Cardiac fibroblast (primary cell): ENCODE measurements at regions not wholly inside any gene's neighbourhood (a gene's known extent, or its start where the extent isn't known, plus 50 kb on each side); places are given as distances from the start of the nearest gene placed in this dataset.

Source experiments
- DNase-seq, 2 donors: peaks; one replicate each; pipeline versions ENCODE4 v3.0.0 to v3.0.0-alpha.2; 2010; ENCODE audit warnings: low read depth in 2 of 2
- H3K4me3 ChIP-seq, 2 donors: replicated peaks in 1 of 2; 1 replicate in 1 of 2; 2 replicates in 1 of 2; pipeline ENCODE4 v1.5.1; 2011; ENCODE audit warnings: low read depth in 2 of 2, low read length in 2 of 2, mild to moderate bottlenecking in 2 of 2, moderate library complexity in 1 of 2
- TF ChIP-seq, protein P1 (sequence below): IDR thresholded peaks from one replicate; pipeline ENCODE4 v1.5.1; 2011; ENCODE audit warnings: low read depth, mild to moderate bottlenecking, low read length, inconsistent platforms

DNA sequence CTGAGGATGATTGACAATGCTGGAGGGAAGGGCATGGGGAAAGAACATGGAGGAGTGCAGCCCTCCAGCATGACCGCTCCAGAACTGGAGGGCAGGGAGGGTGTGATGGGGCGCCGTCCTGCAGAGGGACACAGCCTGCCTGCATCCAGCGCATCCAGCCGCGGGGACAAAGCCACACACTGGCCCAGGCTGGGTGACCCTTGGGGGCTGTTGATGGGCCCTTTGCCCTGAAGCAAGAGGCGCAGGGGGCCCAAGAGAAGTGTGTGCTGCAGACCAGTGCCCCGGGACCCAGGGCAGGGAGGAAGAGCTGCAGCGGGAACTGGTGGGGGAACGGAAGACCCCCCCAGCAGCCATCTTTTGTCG is 169.8 kb upstream of the PPP1R26 start:
- TF ChIP-seq, protein P1, sequence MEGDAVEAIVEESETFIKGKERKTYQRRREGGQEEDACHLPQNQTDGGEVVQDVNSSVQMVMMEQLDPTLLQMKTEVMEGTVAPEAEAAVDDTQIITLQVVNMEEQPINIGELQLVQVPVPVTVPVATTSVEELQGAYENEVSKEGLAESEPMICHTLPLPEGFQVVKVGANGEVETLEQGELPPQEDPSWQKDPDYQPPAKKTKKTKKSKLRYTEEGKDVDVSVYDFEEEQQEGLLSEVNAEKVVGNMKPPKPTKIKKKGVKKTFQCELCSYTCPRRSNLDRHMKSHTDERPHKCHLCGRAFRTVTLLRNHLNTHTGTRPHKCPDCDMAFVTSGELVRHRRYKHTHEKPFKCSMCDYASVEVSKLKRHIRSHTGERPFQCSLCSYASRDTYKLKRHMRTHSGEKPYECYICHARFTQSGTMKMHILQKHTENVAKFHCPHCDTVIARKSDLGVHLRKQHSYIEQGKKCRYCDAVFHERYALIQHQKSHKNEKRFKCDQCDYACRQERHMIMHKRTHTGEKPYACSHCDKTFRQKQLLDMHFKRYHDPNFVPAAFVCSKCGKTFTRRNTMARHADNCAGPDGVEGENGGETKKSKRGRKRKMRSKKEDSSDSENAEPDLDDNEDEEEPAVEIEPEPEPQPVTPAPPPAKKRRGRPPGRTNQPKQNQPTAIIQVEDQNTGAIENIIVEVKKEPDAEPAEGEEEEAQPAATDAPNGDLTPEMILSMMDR: no peak

DNA sequence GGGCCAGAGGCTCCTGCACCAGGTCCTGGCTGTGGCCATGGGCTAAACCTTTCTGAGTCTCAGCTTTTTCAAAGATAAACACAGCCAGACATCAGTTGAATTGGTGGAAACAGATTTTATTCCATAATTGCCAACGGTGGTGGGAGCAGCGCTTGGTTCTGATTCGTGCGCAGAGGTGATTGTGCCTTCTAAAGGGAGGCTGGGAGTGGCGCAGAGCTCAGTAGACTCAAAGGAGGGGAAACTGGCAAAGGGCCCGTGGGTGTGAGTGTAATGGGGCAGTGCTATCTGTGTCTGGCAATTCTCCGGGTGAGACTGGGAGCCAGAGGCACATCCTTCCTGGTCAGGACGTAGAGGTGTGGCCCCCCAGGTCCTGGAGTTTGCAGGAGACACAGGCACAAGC is 169.4 kb upstream of the PPP1R26 start:
- no peak for DNase-seq
- TF ChIP-seq, protein P1: no peak
- no peak overlapping the region for H3K4me3 ChIP-seq

More for the DNA sequence above, 169.8 kb upstream of the PPP1R26 start:
- no peak overlapping the region for H3K4me3 ChIP-seq
- no peak for DNase-seq

DNA sequence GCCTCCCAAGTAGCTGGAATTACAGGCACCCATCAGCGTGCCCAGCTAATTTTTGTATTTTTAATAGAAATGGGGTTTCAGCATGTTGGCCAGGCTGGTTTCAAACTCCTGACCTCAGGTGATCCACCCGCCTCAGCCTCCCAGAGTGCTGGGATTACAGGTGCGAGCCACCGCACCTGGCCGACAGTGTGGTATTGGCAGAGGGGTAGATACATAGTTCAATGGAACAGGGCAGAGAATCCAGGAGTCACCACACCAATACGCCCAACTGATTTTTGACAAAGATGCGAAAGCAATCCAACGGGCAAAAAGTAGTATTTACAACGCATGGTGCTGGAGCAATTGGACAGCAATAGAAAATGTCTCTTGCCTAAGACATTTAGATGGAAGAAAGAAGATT is 164.0 kb upstream of the PPP1R26 start:
- no peak overlapping the region for H3K4me3 ChIP-seq
- DNase-seq: no peak
- TF ChIP-seq, protein P1: no peak

DNA sequence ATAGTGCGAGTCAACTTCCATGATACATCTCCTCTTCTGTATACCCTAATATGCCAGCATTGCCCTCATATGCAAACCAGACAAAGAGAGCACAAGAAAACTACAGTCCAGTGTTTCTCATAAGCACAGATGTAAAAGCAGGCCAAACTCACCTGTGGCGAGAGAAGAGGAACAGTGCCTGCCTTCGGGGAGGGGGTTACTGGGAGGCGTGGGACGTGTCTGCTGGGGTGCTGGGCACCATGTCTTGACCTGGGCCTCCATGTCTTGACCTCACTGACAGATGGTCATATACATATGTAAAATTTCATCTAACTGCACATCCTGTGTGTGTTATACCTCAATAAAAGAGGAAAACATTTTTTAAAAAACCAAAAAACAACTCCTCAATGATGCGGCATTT is 159.3 kb upstream of the PPP1R26 start:
- DNase-seq: no peak
- TF ChIP-seq, protein P1: no peak
- H3K4me3 ChIP-seq: no peak overlapping the region

DNA sequence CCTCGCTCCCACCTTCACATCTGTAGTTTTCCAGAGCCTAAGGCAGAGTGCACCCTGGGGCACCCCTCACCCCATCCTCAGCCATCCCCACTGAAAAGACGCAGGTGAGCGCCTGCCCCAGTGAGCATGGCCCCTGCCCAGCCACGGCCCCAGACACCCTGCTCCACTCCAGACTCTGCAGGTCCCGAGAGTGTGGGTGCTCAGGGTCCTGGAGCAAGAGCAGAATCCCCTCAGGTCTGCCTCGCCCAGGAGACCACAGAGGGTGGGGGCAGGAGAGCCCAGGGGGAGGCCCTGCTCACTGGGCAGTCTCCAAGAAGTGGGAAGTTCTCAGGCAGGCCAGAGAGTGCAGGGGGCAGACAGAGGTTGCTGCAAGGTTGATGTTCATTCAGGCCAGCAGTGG is 158.6 kb upstream of the PPP1R26 start:
- TF ChIP-seq, protein P1: no peak
- H3K4me3 ChIP-seq: no peak overlapping the region

DNA sequence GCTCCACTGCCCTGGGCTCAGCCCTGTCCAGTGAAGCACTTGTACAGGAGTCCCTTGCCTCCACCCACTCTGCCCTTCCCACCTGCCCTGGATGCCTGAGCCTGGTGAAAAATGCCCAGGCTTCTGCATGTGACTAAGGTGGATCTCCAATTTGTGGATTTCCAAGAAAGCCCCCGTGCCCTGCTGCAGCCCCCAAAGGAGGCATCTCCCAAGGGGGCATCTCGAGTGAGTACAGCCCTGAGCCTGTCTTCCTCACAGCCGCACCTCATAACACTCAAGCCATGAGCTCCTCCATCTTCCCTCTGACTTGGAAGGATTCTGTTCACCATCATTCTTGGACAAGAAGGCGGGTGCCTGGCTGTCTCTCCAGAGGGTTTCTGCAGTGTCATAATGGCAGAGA is 158.0 kb upstream of the PPP1R26 start:
- DNase-seq: no peak
- TF ChIP-seq, protein P1: no peak
- no peak overlapping the region for H3K4me3 ChIP-seq

More for the DNA sequence above, 158.6 kb upstream of the PPP1R26 start:
- DNase-seq: no peak

DNA sequence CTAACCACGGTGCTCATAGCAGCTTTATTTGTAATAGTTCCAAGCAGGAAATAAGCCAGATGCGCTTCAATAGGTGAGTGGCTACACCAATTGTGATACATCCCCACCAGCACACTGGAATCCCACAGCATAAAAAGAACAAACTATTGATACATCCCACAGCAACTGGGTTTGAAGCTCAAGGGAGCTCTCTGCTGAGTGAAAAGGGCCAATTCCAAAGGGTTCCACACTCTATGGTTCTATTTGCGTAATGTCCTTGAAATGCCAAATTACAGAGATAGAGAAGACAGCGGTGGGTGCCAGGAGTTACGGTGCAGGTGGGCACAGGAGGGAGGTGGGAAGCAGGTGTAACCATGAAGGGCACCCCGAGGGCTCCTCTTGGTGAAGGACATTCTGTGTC is 155.3 kb upstream of the PPP1R26 start:
- DNase-seq: no peak
- H3K4me3 ChIP-seq: no peak overlapping the region
- TF ChIP-seq, protein P1: no peak
